Stomach (tissue), 8 donors: ENCODE measurements at regions not wholly inside any gene's neighbourhood (a gene's known extent, or its start where the extent isn't known, plus 50 kb on each side); places are given as distances from the start of the nearest gene placed in this dataset.

Experiments used
- DNase-seq, 2 donors: peaks; one replicate each; pipeline versions ENCODE4 v3.0.0 to v3.0.0-alpha.2; 2013 to 2019
- H3K27ac ChIP-seq, 5 donors: fragments of 200-600 bp in 4 of 5; sonication (generic) in 4 of 5; one replicate each; pipeline ENCODE4 v1.5.1; 2013 to 2019; ENCODE audit warnings: mild to moderate bottlenecking in 1 of 5, moderate library complexity in 1 of 5
- H3K27me3 ChIP-seq, 3 donors: fragments of 200-600 bp; sonication (generic); one replicate each; pipeline ENCODE4 v1.5.1; 2017 to 2019; ENCODE audit warnings: mixed run types in 1 of 3
- H3K36me3 ChIP-seq, 4 donors: fragments of 200-600 bp; sonication (generic); 1 replicate in 3 of 4; 2 replicates in 1 of 4; pipeline ENCODE4 v1.5.1; 2016 to 2019
- H3K4me1 ChIP-seq, 4 donors: fragments of 200-600 bp; sonication (generic); one replicate each; pipeline ENCODE4 v1.5.1; 2016 to 2019
- H3K4me3 ChIP-seq, 4 donors: fragments of 200-600 bp; sonication (generic) in 3 of 4; one replicate each; pipeline ENCODE4 v1.5.1; 2016 to 2019; ENCODE audit warnings: mild to moderate bottlenecking in 1 of 4
- H3K9me3 ChIP-seq, 4 donors: fragments of 200-600 bp; sonication (generic); one replicate each; pipeline ENCODE4 v1.5.1; 2016 to 2019
- EP300 ChIP-seq: sonication (generic); formaldehyde crosslinking; IDR thresholded peaks from one replicate; pipeline ENCODE4 v1.6.1; 2017; ENCODE audit warnings: antibody characterized with exemption
- POLR2A ChIP-seq, 4 donors: fragments of 450-650 bp; IDR thresholded peaks; one replicate each; pipeline ENCODE4 v1.6.1; 2016; ENCODE audit warnings: antibody characterized with exemption in 4 of 4, control low read depth in 2 of 4, mild to moderate bottlenecking in 1 of 4, moderate library complexity in 1 of 4
- POLR2AphosphoS5 ChIP-seq, 3 donors: sonication (generic); formaldehyde crosslinking; IDR thresholded peaks; one replicate each; pipeline ENCODE4 v1.6.1; 2016; ENCODE audit warnings: antibody characterized with exemption in 3 of 3
- WGBS, 5 donors: extraction: QIAGEN DNeasy Blood & Tissue Kit in 3 of 5; methylation state at CpG; one replicate each; pipeline versions ENCODE4 v1.1.5 to v1.1.7; 2013 to 2018; 5-methylcytosine and 5-hydroxymethylcytosine counted together
- intact Hi-C: fragments of 100-400 bp; cut with DNase I; formaldehyde crosslinking; loops from one replicate; pipeline ENCODE4 v1.15.1; 2023; ENCODE audit warnings: low total_unique reads
- TF ChIP-seq, protein P1 (sequence below), 7 experiments: fragments of 450-650 bp in 4 of 7; fragments of 200-600 bp in 3 of 7; sonication (generic) in 3 of 7; IDR thresholded peaks; one replicate each; pipeline ENCODE4 v1.5.1; 2016 to 2019; ENCODE audit warnings: antibody characterized with exemption in 7 of 7, control low read depth in 2 of 7, mild to moderate bottlenecking in 1 of 7
- donor health status: healthy with polysubstance abuse.
- donor health status: Bipolar disorder and iron deficiency.
- donor health status: healthy.

DNA sequence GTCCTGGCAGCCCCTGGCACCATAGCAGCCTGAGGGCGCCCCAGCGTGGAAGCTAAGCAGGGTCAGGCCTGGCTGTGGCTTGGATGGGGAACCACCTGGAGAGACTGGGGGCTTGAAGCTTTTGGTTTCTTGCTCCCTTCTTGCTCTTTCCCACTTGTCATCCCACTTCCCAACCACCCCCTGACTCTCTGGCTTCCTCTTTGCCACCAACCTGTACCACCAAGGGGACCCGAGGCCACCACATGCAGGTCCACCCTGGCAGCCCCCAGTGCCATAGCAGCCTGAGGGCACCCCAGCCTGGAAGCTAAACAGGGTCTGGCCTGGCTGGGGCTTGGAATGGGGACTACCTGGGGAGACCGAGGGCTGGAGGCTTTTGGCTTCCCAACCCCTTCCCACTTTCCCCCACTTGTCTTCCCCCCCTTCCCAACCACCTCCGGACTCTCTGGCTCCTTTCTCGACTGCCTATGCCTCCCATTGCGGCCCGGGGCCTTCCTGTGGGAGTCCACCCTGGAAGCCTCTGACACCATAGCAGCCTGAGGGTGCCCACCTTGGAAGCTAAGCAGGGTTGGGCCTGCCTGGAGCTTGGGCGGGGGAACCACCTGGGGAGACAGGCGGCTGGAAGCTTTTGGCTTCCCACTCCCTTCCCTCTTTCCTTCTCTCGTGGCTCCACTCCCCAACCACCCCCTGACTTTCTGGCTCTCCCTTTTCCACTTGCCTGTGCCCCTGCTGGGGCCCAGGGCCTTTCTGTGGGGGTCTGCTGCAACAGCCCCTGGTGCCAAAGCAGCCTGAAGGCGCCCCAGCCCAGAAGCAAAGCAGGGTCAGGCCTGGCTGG is 2294.4 kb downstream of the TP53TG3F start:
- H3K4me3 ChIP-seq = no peak overlapping the region
- TF ChIP-seq, protein P1, sequence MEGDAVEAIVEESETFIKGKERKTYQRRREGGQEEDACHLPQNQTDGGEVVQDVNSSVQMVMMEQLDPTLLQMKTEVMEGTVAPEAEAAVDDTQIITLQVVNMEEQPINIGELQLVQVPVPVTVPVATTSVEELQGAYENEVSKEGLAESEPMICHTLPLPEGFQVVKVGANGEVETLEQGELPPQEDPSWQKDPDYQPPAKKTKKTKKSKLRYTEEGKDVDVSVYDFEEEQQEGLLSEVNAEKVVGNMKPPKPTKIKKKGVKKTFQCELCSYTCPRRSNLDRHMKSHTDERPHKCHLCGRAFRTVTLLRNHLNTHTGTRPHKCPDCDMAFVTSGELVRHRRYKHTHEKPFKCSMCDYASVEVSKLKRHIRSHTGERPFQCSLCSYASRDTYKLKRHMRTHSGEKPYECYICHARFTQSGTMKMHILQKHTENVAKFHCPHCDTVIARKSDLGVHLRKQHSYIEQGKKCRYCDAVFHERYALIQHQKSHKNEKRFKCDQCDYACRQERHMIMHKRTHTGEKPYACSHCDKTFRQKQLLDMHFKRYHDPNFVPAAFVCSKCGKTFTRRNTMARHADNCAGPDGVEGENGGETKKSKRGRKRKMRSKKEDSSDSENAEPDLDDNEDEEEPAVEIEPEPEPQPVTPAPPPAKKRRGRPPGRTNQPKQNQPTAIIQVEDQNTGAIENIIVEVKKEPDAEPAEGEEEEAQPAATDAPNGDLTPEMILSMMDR (IDR thresholded peaks at IDR 0.05) = no peak
- TF ChIP-seq POLR2A (IDR thresholded peaks at IDR 0.05) (no peak), POLR2AphosphoS5 (IDR thresholded peaks at IDR 0.05) (no peak), EP300 (no peak)
- peaks cover 0 to 92% (median 60%) of the 10 kb centered on the region in 4 donors for H3K9me3 ChIP-seq

DNA sequence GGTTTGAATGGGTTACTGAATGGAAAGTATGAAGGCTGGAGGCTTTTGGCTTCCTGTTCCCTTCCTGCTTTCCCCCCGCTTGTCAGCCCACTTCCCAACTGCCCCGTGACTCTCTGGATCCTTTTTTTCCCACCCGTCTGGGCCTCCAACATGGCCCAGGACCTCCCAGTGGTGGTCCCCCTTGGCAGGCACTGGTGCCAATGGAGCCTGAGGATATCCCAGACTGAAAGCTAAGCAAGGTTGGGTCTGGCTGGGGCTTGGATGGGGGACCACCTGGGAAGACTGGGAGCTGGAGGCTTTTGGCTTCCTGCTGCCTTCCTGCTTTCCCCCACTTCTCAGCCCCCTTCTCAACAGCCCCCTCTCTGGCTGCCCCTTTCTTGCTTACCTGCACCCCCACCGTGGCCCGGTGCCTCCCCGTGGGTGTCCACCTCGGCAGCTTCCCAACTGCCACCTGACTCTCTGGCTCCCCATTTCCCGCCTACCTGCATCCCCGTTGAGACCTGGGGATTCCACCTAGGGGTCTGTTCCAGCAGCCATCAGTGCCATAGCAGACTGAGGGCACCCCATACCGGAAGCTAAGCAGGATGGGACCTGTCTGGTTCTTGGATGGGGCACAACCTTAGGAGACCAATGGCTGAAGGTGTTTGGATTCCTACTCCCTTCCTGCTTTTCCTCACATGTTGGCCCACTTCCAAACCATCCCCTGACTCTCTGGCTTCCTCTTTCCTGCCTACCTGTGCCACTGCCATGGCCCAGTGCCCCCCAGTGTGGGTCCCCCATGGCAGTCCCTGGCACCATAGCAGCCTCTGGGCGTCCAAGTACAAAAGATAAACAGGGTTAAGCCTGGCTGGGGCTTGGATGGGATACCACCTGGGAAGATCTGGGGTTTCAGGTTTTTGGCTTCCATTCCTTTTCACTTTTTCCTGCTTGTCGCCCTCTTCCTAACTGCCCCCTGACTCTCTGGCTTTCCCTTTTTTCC is 2295.3 kb downstream of the TP53TG3F start:
- no peaks in the 10 kb centered on the region for H3K36me3 ChIP-seq

More for the DNA sequence above, 2294.4 kb downstream of the TP53TG3F start:
- Histone ChIP-seq H3K4me1 (no peaks in the 10 kb centered on the region), H3K27me3 (no peaks in the 10 kb centered on the region), H3K36me3 (no peaks in the 10 kb centered on the region), H3K27ac (no peak overlapping the region)
- DNase-seq = no peak
- intact Hi-C loops = no loop called here
- WGBS, 5 donors = 71 to 80% (median 74%) methylated on average over 12 of the region's 12 CpGs

DNA sequence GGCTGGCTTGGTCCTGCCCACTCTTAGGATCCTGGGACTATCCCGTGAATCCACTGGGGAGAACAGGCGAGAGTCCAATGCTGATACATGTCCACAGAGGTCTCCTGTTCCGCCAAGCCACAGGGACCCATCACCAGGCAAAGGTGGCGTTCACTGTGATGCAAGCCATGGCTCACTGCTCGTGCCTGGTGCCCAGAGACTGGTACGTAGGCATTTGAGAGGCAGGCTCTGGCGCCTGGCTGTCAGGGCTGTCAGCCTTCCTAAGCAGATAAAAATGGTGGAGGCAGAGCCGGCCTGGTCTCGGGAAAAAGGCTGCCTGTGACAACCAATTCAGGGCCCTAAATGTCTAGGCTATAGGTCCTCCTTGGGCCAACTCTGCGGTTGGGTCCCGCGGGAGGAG is 2329.0 kb downstream of the TP53TG3F start:
- TF ChIP-seq POLR2A (IDR thresholded peaks at IDR 0.05) (no peak), EP300 (no peak), POLR2AphosphoS5 (IDR thresholded peaks at IDR 0.05) (no peak)
- TF ChIP-seq, protein P1 (IDR thresholded peaks at IDR 0.05) = no peak
- 69 to 78% (median 72%) methylated on average over 11 to 12 of the region's 12 CpGs for whole genome bisulfite sequencing, 5 donors
- no peak overlapping the region for H3K4me3 ChIP-seq
- peaks cover 0 to 94% (median 68%) of the 10 kb centered on the region in 4 donors for H3K9me3 ChIP-seq
- intact Hi-C loops = no loop called here
- DNase-seq = no peak
- H3K36me3 ChIP-seq = no peaks in the 10 kb centered on the region
- no peak overlapping the region for H3K27ac ChIP-seq
- H3K4me1 ChIP-seq = no peaks in the 10 kb centered on the region
- H3K27me3 ChIP-seq = no peaks in the 10 kb centered on the region

More for the DNA sequence above, 2295.3 kb downstream of the TP53TG3F start:
- intact Hi-C loops = no loop called here
- Histone ChIP-seq H3K9me3 (peaks cover 0 to 90% (median 51%) of the 10 kb centered on the region in 4 donors), H3K27me3 (no peaks in the 10 kb centered on the region), H3K27ac (no peak overlapping the region), H3K4me3 (no peak overlapping the region), H3K4me1 (no peaks in the 10 kb centered on the region)
- TF ChIP-seq, protein P1 (IDR thresholded peaks at IDR 0.05) = no peak
- TF ChIP-seq POLR2AphosphoS5 (IDR thresholded peaks at IDR 0.05) = no peak
- TF ChIP-seq POLR2A (IDR thresholded peaks at IDR 0.05) = no peak
- TF ChIP-seq EP300 = no peak
- WGBS, 5 donors = 65 to 81% (median 72%) methylated on average over 7 to 12 of the region's 12 CpGs
- no peak for DNase-seq
